SK-N-SH (cell line): ENCODE measurements at regions not wholly inside any gene's neighbourhood (a gene's known extent, or its start where the extent isn't known, plus 50 kb on each side); places are given as distances from the start of the nearest gene placed in this dataset.

Experiments used
- CTCF ChIA-PET: fragments of 300-600, 350-600 bp; formaldehyde crosslinking; extraction: SDS; loops from one replicate; lab custom pipeline; 2021; lab: Yijun Ruan, JAX
- POLR2A ChIA-PET: fragments of 350-600 bp; sonication (Branson Sonifier 250); formaldehyde crosslinking; extraction: SDS; loops from one replicate; lab custom pipeline; 2020; ENCODE audit warnings: antibody characterized with exemption, inconsistent platforms; lab: Yijun Ruan, JAX
- DNase-seq: peaks from one replicate; pipeline ENCODE4 v3.0.0; 2012
- H2AFZ ChIP-seq: fragments of 200-600 bp; sonication (generic); 2 replicates; pipeline ENCODE4 v1.8.1; 2016; ENCODE audit warnings: antibody characterized with exemption, mild to moderate bottlenecking, low read depth
- H3F3A ChIP-seq: fragments of 200-600 bp; sonication (generic); replicated peaks from 2 replicates; pipeline ENCODE3; 2016; ENCODE audit warnings: antibody characterized with exemption, mild to moderate bottlenecking; ENCODE audit not compliant: insufficient read depth
- H3K27ac ChIP-seq, 2 experiments: fragments of 200-500 bp in 1 of 2; fragments of 200-600 bp in 1 of 2; sonication (Bioruptor generic) in 1 of 2; sonication (generic), shearing (Covaris generic) in 1 of 2; 2 replicates each; pipeline versions ENCODE4 v1.5.1 to v1.6.1; 2014 to 2016; ENCODE audit warnings: low read depth in 2 of 2, inconsistent platforms in 1 of 2, low read length in 1 of 2, mild to moderate bottlenecking in 1 of 2, mixed read lengths in 1 of 2
- H3K27me3 ChIP-seq: fragments of 200-600 bp; sonication (generic), shearing (Covaris generic); 2 replicates; pipeline ENCODE4 v1.6.1; 2016; ENCODE audit warnings: mixed run types; ENCODE audit not compliant: insufficient read depth
- H3K36me3 ChIP-seq, 2 experiments: fragments of 200-500 bp in 1 of 2; fragments of 200-600 bp in 1 of 2; sonication (Bioruptor generic) in 1 of 2; sonication (generic) in 1 of 2; replicated peaks in 1 of 2; 2 replicates each; pipeline versions ENCODE3 to v1.5.1; 2014 to 2016; ENCODE audit warnings: low read length in 1 of 2, mild to moderate bottlenecking in 1 of 2; ENCODE audit not compliant: insufficient read depth in 2 of 2, control insufficient read depth in 1 of 2
- H3K4me1 ChIP-seq, 2 experiments: fragments of 200-500 bp in 1 of 2; fragments of 200-600 bp in 1 of 2; sonication (Bioruptor generic) in 1 of 2; sonication (generic), shearing (Covaris generic) in 1 of 2; 2 replicates each; pipeline versions ENCODE4 v1.5.1 to v1.6.1; 2014 to 2016; ENCODE audit warnings: low read depth in 1 of 2, low read length in 1 of 2, mixed run types in 1 of 2; ENCODE audit not compliant: insufficient read depth in 2 of 2, control insufficient read depth in 1 of 2
- H3K4me2 ChIP-seq: fragments of 200-600 bp; sonication (generic), shearing (Covaris generic); 2 replicates; pipeline ENCODE4 v1.6.1; 2017; ENCODE audit warnings: mixed run types
- H3K4me3 ChIP-seq, 2 experiments: fragments of 200-500 bp in 1 of 2; fragments of 200-600 bp in 1 of 2; sonication (Bioruptor generic) in 1 of 2; sonication (generic), shearing (Covaris generic) in 1 of 2; 2 replicates each; pipeline versions ENCODE4 v1.5.1 to v1.8.1; 2014 to 2016; ENCODE audit warnings: low read depth in 2 of 2, inconsistent platforms in 1 of 2, low read length in 1 of 2, mild to moderate bottlenecking in 1 of 2, mixed read lengths in 1 of 2, moderate library complexity in 1 of 2
- H3K79me2 ChIP-seq: fragments of 200-600 bp; sonication (generic); 2 replicates; pipeline ENCODE4 v1.8.1; 2017; ENCODE audit warnings: mild to moderate bottlenecking; ENCODE audit not compliant: insufficient read depth
- H3K9ac ChIP-seq: fragments of 200-600 bp; sonication (generic); 2 replicates; pipeline ENCODE4 v1.6.1; 2017; ENCODE audit warnings: mixed run types
- H3K9me2 ChIP-seq: fragments of 200-600 bp; sonication (generic); 2 replicates; pipeline ENCODE4 v1.6.1; 2017; ENCODE audit warnings: mixed run types
- H3K9me3 ChIP-seq: fragments of 200-600 bp; sonication (generic); 2 replicates; pipeline ENCODE4 v1.6.1; 2017; ENCODE audit warnings: mixed run types, mild to moderate bottlenecking, moderate library complexity
- H4K20me1 ChIP-seq: fragments of 200-600 bp; sonication (generic); 2 replicates; pipeline ENCODE4 v1.6.1; 2017; ENCODE audit warnings: mild to moderate bottlenecking, mixed run types; ENCODE audit not compliant: insufficient read depth
- FOSL2 ChIP-seq: IDR thresholded peaks from 2 replicates; pipeline ENCODE4 v1.4.0; 2012; ENCODE audit warnings: low read depth, mild to moderate bottlenecking, moderate library complexity, borderline replicate concordance
- FOXJ3 ChIP-seq: sonication (generic); formaldehyde crosslinking; IDR thresholded peaks from 2 replicates; pipeline ENCODE4 v1.5.1; 2020; ENCODE audit warnings: mild to moderate bottlenecking, missing genetic modification reagents
- RXRA ChIP-seq: IDR thresholded peaks from 2 replicates; pipeline ENCODE4 v1.4.0; 2012; ENCODE audit warnings: low read depth, mild to moderate bottlenecking, borderline replicate concordance
- TCF12 ChIP-seq: IDR thresholded peaks from 2 replicates; pipeline ENCODE4 v1.4.0; 2012
- USF1 ChIP-seq: IDR thresholded peaks from 2 replicates; pipeline ENCODE4 v1.4.0; 2012; ENCODE audit warnings: low read depth, borderline replicate concordance
- ZBTB33 ChIP-seq: IDR thresholded peaks from 2 replicates; pipeline ENCODE4 v1.4.0; 2012; ENCODE audit warnings: low read depth, borderline replicate concordance
- WGBS: methylation state at CpG from one replicate; pipeline ENCODE4 v1.1.6; 2017; ENCODE audit warnings: low lambda C conversion rate; 5-methylcytosine and 5-hydroxymethylcytosine counted together

- TF ChIP-seq FOSL2 (no peak), FOXJ3 (CRISPR knock-in tag) (no peak), USF1 (no peak)
- H2AFZ ChIP-seq: no peak overlapping the region
- CTCF ChIA-PET: no interaction called here
Observed at GRCh38 chr4:126547352-126547751, 1085.4 kb upstream of the INTU start.

GRCh38 chr4:126548890-126549289, 1083.9 kb upstream of the INTU start:
- Histone ChIP-seq H3K4me3 (no peak overlapping the region), H3K9ac (no peak overlapping the region), H3K79me2 (no peaks in the 10 kb centered on the region), H3K4me2 (no peak overlapping the region), H3F3A (no peaks in the 10 kb centered on the region), H3K27me3 (no peaks in the 10 kb centered on the region), H3K36me3 (no peaks in the 10 kb centered on the region), H3K9me2 (no peaks in the 10 kb centered on the region), H4K20me1 (no peaks in the 10 kb centered on the region), H3K4me1 (no peaks in the 10 kb centered on the region; a peak in 1 of 4 replicates), H3K27ac (no peak overlapping the region), H2AFZ (no peak overlapping the region), H3K9me3 (no peaks in the 10 kb centered on the region; the same call in 1 of the 2 replicates)
- no peak for DNase-seq
- no peak for TF ChIP-seq RXRA
- TF ChIP-seq TCF12: no peak
- no peak for TF ChIP-seq FOSL2
- CTCF ChIA-PET: no interaction called here
- POLR2A ChIA-PET: no interaction called here

More at GRCh38 chr4:126547352-126547751, 1085.4 kb upstream of the INTU start:
- no peak overlapping the region for H3K4me3 ChIP-seq
- H3K79me2 ChIP-seq: no peaks in the 10 kb centered on the region
- H3K9me3 ChIP-seq: no peaks in the 10 kb centered on the region; the same call in 1 of the 2 replicates
- no peaks in the 10 kb centered on the region for H3K36me3 ChIP-seq
- no peaks in the 10 kb centered on the region for H3K27me3 ChIP-seq
- DNase-seq: no peak
- no peaks in the 10 kb centered on the region for H3K9me2 ChIP-seq
- no peak overlapping the region for H3K4me2 ChIP-seq
- no peak overlapping the region for H3K9ac ChIP-seq
- H4K20me1 ChIP-seq: no peaks in the 10 kb centered on the region
- H3K4me1 ChIP-seq: no peaks in the 10 kb centered on the region; a peak in 1 of 4 replicates
- H3K27ac ChIP-seq: no peak overlapping the region
- no peaks in the 10 kb centered on the region for H3F3A ChIP-seq
- POLR2A ChIA-PET: no interaction called here

GRCh38 chr4:126552321-126552720, 1080.4 kb upstream of the INTU start:
- no peaks in the 10 kb centered on the region; the same call in 1 of the 2 replicates for H3K9me3 ChIP-seq
- no peak overlapping the region for H3K4me2 ChIP-seq
- no peak overlapping the region for H3K4me3 ChIP-seq
- TF ChIP-seq ZBTB33: no peak
- no peaks in the 10 kb centered on the region for H4K20me1 ChIP-seq
- no peaks in the 10 kb centered on the region for H3K36me3 ChIP-seq
- H3K27me3 ChIP-seq: no peaks in the 10 kb centered on the region
- H2AFZ ChIP-seq: no peak overlapping the region
- WGBS: 73% methylated on average over 1 of the region's 1 CpG
- H3K27ac ChIP-seq: no peak overlapping the region
- ChIA-PET POLR2A (no interaction called here), CTCF (no interaction called here)
- no peaks in the 10 kb centered on the region for H3K9me2 ChIP-seq
- no peak overlapping the region for H3K9ac ChIP-seq
- no peak for DNase-seq
- H3F3A ChIP-seq: no peaks in the 10 kb centered on the region
- H3K79me2 ChIP-seq: no peaks in the 10 kb centered on the region
- no peaks in the 10 kb centered on the region for H3K4me1 ChIP-seq
